Kidney epithelial cell (primary cell): ENCODE measurements at regions not wholly inside any gene's neighbourhood (a gene's known extent, or its start where the extent isn't known, plus 50 kb on each side); places are given as distances from the start of the nearest gene placed in this dataset.

Experiments used
- DNase-seq: peaks from one replicate; pipeline ENCODE4 v3.0.0-alpha.2; 2010; ENCODE audit warnings: low read depth
- H3K27me3 ChIP-seq: 2 replicates; pipeline ENCODE4 v1.6.0; 2011; ENCODE audit warnings: low read length; ENCODE audit not compliant: control insufficient read depth, insufficient read depth
- H3K36me3 ChIP-seq: 2 replicates; pipeline ENCODE4 v1.5.1; 2011; ENCODE audit warnings: low read length; ENCODE audit not compliant: control insufficient read depth, insufficient read depth
- H3K4me3 ChIP-seq: 2 replicates; pipeline ENCODE4 v1.5.1; 2011; ENCODE audit warnings: low read depth, mild to moderate bottlenecking, control low read depth, low read length
- CTCF ChIP-seq: IDR thresholded peaks from 2 replicates; pipeline ENCODE4 v1.5.1; 2011; ENCODE audit warnings: mild to moderate bottlenecking, moderate library complexity, low read length, control low read depth, inconsistent platforms; ENCODE audit not compliant: insufficient read depth, poor library complexity, severe bottlenecking

GRCh38 chr11:88448131-88448670 lies 110.7 kb upstream of the CTSC start:
- no peak for TF ChIP-seq CTCF
- Histone ChIP-seq H3K36me3 (no peaks in the 10 kb centered on the region), H3K4me3 (no peak overlapping the region), H3K27me3 (no peaks in the 10 kb centered on the region)
- DNase-seq, result no peak

GRCh38 chr11:88447281-88447680 lies 109.7 kb upstream of the CTSC start:
- TF ChIP-seq CTCF, result no peak

GRCh38 chr11:88439356-88439755 lies 101.8 kb upstream of the CTSC start:
- no peak for TF ChIP-seq CTCF
- Histone ChIP-seq H3K36me3 (no peaks in the 10 kb centered on the region), H3K27me3 (no peaks in the 10 kb centered on the region), H3K4me3 (no peak overlapping the region)
- no peak for DNase-seq

More at GRCh38 chr11:88447281-88447680, 109.7 kb upstream of the CTSC start:
- no peak overlapping the region for H3K4me3 ChIP-seq
- DNase-seq, result no peak
- H3K36me3 ChIP-seq, result no peaks in the 10 kb centered on the region
- H3K27me3 ChIP-seq, result no peaks in the 10 kb centered on the region

- DNase-seq, result no peak
- H3K27me3 ChIP-seq, result no peaks in the 10 kb centered on the region
- H3K4me3 ChIP-seq, result no peak overlapping the region
- H3K36me3 ChIP-seq, result no peaks in the 10 kb centered on the region
- no peak for TF ChIP-seq CTCF
Observed at GRCh38 chr11:88438721-88439120, 101.2 kb upstream of the CTSC start.

GRCh38 chr11:88435415-88435814 lies 97.9 kb upstream of the CTSC start:
- Histone ChIP-seq H3K4me3 (no peak overlapping the region), H3K36me3 (no peaks in the 10 kb centered on the region), H3K27me3 (no peaks in the 10 kb centered on the region)
- TF ChIP-seq CTCF, result no peak
- no peak for DNase-seq

GRCh38 chr11:88434333-88434976 lies 96.9 kb upstream of the CTSC start:
- Histone ChIP-seq H3K36me3 (no peaks in the 10 kb centered on the region), H3K4me3 (no peak overlapping the region), H3K27me3 (no peaks in the 10 kb centered on the region)
- no peak for TF ChIP-seq CTCF
- DNase-seq, result no peak
